ENCODE measurements at regions not wholly inside any gene's neighbourhood (a gene's known extent, or its start where the extent isn't known, plus 50 kb on each side); places are given as distances from the start of the nearest gene placed in this dataset.
A peak's percentile ranks its signal among the peaks of the same experiment; 100 is the strongest.

GRCh38 chr10:61140765-61141392, 196.9 kb upstream of the RHOBTB1 start:
- peak; percentile 64 for DNase-seq (ENCODE audit: low spot score)

- DNase-seq (ENCODE audit: low spot score) = no peak
Observed at GRCh38 chr10:61139592-61139953, 195.6 kb upstream of the RHOBTB1 start.

- no peak for DNase-seq (ENCODE audit: low spot score)
Observed at GRCh38 chr10:61138708-61139591, 195.0 kb upstream of the RHOBTB1 start.

GRCh38 chr10:61136139-61136538, 192.2 kb upstream of the RHOBTB1 start:
- DNase-seq (ENCODE audit: low spot score) = peak; percentile 60

GRCh38 chr10:61135276-61135721, 191.3 kb upstream of the RHOBTB1 start:
- DNase-seq (ENCODE audit: low spot score) = no peak

GRCh38 chr10:61130366-61130765, 186.4 kb upstream of the RHOBTB1 start:
- no peak for DNase-seq (ENCODE audit: low spot score)

- no peak for DNase-seq (ENCODE audit: low spot score)
Observed at GRCh38 chr10:61128196-61128595, 184.2 kb upstream of the RHOBTB1 start.

- DNase-seq (ENCODE audit: low spot score) = no peak
Observed at GRCh38 chr10:61125560-61126170, 181.7 kb upstream of the RHOBTB1 start.

- DNase-seq (ENCODE audit: low spot score) = no peak
Observed at GRCh38 chr10:61124756-61125530, 181.0 kb upstream of the RHOBTB1 start.

GRCh38 chr10:61120805-61121204, 176.8 kb upstream of the RHOBTB1 start:
- DNase-seq (ENCODE audit: low spot score) = no peak

- no peak for DNase-seq (ENCODE audit: low spot score)
Observed at GRCh38 chr10:61119573-61119972, 175.6 kb upstream of the RHOBTB1 start.

- DNase-seq (ENCODE audit: low spot score) = no peak
Observed at GRCh38 chr10:61115897-61116296, 171.9 kb upstream of the RHOBTB1 start.

GRCh38 chr10:61112771-61113170, 168.8 kb upstream of the RHOBTB1 start:
- DNase-seq (ENCODE audit: low spot score) = no peak

- no peak for DNase-seq (ENCODE audit: low spot score)
Observed at GRCh38 chr10:61110936-61111335, 167.0 kb upstream of the RHOBTB1 start.

- DNase-seq (ENCODE audit: low spot score) = no peak
Observed at GRCh38 chr10:61110188-61110844, 166.3 kb upstream of the RHOBTB1 start.

GRCh38 chr10:61108915-61109314, 164.9 kb upstream of the RHOBTB1 start:
- DNase-seq (ENCODE audit: low spot score) = no peak

- no peak for DNase-seq (ENCODE audit: low spot score)
Observed at GRCh38 chr10:61100887-61101286, 156.9 kb upstream of the RHOBTB1 start.

- no peak for DNase-seq (ENCODE audit: low spot score)
Observed at GRCh38 chr10:61099756-61100155, 155.8 kb upstream of the RHOBTB1 start.

- no peak for DNase-seq (ENCODE audit: low spot score)
Observed at GRCh38 chr10:61098966-61099365, 155.0 kb upstream of the RHOBTB1 start.

- no peak for DNase-seq (ENCODE audit: low spot score)
Observed at GRCh38 chr10:61097026-61097425, 153.0 kb upstream of the RHOBTB1 start.

GRCh38 chr10:61096056-61096455, 152.1 kb upstream of the RHOBTB1 start:
- no peak for DNase-seq (ENCODE audit: low spot score)

- no peak for DNase-seq (ENCODE audit: low spot score)
Observed at GRCh38 chr10:61091531-61091930, 147.5 kb upstream of the RHOBTB1 start.

All from A172 (cell line).